Nucleus accumbens (tissue), 56 donors: ENCODE measurements at regions not wholly inside any gene's neighbourhood (a gene's known extent, or its start where the extent isn't known, plus 50 kb on each side); places are given as distances from the start of the nearest gene placed in this dataset.
"Not testable (repeated sequence)": the region's sequence is repeated elsewhere in the genome, so short reads cannot be mapped to it uniquely, and the experiment has no call there.

Source experiments
- DNase-seq, 56 donors: peaks; one replicate each; lab custom pipeline; 2025; lab: John Stamatoyannopoulos, UW

DNA sequence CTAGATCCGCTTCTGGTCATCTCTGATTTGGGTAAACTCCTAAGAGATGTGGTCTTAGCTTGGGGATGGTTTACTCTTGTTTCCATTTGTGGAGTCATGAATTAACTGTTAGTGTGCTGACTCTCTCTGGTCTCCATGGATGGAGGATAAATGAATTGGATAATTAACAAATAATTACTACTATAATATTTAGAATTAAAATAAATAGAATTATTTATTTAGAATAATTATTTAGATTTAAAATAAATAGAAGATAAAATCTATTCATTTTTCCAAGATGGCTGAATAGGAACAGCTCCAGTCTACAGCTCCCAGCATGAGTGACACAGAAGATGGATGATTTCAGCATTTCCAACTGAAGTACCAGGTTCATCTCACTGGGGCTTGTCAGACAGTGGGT, 1587.4 kb upstream of the AGA start:
- DNase-seq, result no peak

DNA sequence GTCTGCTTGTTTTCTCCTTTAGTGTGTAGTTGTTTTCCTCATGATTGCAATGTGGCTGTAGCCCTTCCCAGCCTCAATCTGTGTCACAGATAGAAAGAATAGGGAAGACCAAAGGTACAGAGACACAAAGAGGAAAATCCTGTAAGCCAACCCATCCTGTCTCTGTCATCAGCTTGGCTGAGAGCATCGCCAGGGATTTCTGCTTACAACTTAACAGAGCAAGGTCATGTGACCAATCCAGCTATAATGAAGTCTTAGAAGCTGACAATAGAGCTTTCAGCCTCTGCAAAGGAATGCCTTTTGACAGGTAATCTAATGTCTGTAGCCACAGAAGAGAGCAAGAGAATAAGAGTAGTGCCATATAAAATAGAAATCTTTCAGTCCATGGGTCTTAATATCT, 1598.0 kb upstream of the AGA start:
- DNase-seq, result no peak

GRCh38 chr4:179048839-179049453, 1606.7 kb upstream of the AGA start:
- DNase-seq, result no peak

- DNase-seq, result no peak
Observed at GRCh38 chr4:179051206-179051605, 1609.0 kb upstream of the AGA start.

DNA sequence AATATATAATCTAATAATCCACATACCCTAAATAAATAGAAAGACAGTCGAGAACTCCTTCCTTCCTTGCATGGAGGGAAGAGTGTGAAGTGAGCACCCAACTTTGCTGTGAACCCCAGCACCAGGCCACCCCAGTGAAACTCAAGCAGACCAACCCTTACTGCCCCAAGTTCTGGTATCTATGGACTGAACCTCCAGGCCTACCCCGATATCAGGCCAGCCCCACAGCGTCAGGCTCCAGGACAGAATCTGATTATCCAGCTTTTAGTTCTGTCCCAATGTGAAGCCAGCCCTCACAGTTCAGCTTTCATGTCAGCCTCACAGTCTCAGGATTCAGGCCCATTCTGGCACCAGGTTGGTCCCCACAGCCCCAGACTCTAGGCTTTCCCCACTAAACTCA, 1617.2 kb upstream of the AGA start:
- no peak for DNase-seq

GRCh38 chr4:179066254-179066653, 1624.0 kb upstream of the AGA start:
- not testable (repeated sequence) for DNase-seq

GRCh38 chr4:179071131-179071530, 1628.9 kb upstream of the AGA start:
- no peak for DNase-seq

DNA sequence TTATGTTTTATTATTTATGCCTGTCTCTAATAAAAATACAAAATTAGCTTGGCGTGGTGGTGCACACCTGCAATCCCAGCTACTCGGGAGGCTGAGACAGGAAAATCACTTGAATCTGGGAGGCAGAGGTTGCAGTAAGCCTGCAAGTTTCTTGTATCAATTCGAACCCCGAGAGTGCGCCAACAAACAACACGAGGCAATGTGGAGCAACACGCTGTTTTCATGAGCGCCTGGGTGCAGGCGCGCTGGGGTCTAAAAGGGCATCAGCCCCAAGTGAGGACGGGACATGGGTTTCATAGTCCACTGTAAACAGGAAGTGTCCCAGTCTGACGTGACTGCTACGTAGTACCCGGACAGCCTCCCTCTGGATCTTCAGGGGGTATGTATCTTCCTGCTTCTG, 1634.6 kb upstream of the AGA start:
- DNase-seq, result no peak

DNA sequence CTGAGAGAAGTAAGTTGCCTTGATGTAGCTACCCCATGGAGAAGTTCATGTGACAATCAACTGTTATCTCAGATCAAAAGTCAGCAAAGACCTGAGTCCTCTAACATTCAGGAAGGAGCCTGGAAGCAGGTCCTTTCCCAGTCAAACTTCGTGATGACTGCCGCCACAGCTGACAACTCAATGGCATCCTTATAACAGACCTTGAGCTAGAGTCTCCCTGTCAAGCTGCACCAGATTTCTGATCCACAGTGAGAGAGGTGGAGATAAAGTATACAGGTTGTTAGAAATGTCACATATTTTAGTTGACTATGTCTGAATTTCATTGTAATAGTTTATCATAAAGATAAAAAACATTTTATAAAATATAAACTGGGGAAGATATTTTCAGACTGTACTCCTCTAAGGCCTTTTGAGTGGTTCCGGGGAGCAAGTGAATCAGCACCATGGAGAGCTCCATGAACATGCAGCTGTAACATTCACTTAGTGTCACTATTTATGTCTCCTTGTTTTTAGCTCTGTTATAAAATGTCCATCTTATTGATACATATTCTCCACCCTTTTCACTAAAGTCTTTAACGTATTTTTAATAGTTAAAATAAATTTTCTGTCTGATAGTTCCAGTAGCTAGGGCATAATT, 1653.5 kb upstream of the AGA start:
- DNase-seq, result peak in 2 of 56 donors; percentile 3 to 30

- DNase-seq, result peak in 2 of 56 donors; percentile 1 to 6
Observed at GRCh38 chr4:179097741-179098140, 1655.5 kb upstream of the AGA start.

DNA sequence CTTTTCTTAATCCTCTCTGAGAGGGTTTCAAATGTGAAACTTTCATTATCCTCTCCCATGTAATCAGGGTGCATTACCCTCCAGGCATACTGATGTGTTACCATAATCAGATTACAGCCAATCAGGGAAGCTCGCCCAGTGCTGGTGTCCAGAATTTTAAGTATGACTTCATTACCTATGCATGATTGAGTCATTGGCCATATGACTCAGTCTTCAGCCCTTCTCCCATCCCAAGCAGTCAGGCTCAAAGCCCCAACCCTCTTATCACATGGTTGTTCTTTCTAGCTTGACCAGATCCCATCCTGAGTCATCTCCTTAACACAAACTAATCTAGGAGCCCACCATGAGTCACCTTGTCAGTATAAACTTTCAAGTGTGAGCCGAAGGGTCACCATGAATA, 1668.1 kb upstream of the AGA start:
- DNase-seq, result no peak

GRCh38 chr4:179110816-179111215, 1668.6 kb upstream of the AGA start:
- DNase-seq, result no peak

DNA sequence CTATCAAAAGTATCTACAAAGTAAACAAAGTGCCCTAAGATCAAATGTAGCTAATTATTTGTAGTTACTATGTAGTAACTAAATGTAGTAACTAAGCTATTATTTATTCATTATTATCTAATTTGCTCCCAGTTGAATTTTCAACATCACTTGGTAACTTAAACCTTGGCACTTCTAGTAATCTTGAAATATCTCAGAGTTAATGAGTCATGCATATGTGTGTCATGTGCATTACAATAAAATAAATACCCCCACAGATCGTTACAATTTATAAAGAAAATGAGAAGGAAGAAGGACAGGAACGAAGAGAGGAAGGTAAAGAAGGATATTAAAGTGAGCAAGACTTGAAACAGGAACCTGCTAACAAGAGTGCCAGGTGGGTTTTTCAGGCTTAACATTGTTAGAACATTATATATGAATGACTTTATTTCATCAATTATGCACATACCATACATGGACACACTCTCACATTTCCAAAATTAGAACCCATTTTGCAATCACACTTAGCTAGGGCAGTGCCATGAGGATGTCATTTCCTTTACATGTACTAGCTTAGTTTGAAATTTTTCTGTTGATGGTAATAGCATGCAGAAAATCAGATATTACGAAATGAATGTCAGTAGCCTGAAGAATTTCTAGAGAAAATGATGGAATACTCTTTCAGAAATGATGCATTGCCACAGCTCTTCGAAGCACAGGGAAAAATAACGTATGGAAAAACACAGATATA, 1670.4 kb upstream of the AGA start:
- DNase-seq, result no peak

GRCh38 chr4:179114615-179115014, 1672.4 kb upstream of the AGA start:
- no peak for DNase-seq

GRCh38 chr4:179116011-179116410, 1673.8 kb upstream of the AGA start:
- no peak for DNase-seq

GRCh38 chr4:179116581-179116980, 1674.3 kb upstream of the AGA start:
- no peak for DNase-seq

GRCh38 chr4:179123084-179123483, 1680.8 kb upstream of the AGA start:
- DNase-seq, result no peak

DNA sequence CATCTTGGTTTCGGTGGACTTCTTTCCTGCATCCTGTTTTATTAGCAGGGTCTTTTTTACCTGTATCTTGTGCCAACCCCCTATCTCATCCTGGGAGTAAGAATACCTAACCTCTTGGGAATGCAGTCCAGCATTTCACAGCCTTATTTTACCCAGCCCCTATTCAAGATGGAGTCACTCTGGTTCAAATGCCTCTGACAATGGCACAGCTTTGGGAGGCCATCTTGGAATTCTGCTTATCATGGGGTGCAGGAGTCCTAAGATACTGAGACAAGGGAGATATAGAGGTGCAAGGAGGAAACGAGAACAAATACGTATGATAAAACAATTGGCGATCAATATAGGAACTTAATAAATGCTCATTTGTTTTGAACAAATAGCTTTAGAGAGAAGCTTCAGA, 1682.2 kb upstream of the AGA start:
- DNase-seq, result no peak

- DNase-seq, result no peak
Observed at GRCh38 chr4:179124957-179125356, 1682.7 kb upstream of the AGA start.

- no peak for DNase-seq
Observed at GRCh38 chr4:179125870-179126269, 1683.6 kb upstream of the AGA start.

- no peak for DNase-seq
Observed at GRCh38 chr4:179128299-179128698, 1686.1 kb upstream of the AGA start.

DNA sequence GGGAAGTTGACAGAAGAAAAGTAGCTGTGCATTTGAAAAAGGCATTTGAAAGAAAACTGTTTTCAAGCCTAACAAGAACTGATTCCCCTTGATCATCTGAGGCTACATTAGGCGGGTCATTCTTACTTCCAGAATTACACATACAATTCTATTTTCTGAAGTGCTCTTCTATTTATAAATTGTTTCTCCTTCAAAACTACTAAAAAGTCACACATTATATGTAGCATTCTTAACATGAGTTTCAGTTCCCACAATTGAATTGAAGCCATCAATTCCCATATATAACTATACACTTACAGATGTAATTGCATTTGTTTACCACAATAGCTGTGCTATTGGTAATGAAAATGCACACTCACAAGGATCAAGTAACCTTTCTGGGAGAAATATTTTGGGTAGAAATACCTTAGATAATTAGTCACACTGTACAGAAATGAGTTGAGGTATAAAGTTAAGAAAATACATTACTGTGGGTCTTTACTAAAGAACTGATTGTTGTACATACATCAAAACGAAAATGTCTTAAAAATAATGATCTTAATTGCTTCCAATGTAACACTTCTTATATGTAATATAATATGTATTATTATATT, 1688.0 kb upstream of the AGA start:
- no peak for DNase-seq
